Adrenal gland (tissue), 5 donors: ENCODE measurements at regions not wholly inside any gene's neighbourhood (a gene's known extent, or its start where the extent isn't known, plus 50 kb on each side); places are given as distances from the start of the nearest gene placed in this dataset.

ENCODE experiments used
- CTCF ChIP-seq, 6 experiments: fragments of 450-650 bp in 4 of 6; fragments of 200-600 bp in 2 of 6; sonication (generic) in 1 of 6; IDR thresholded peaks; 1 replicate in 5 of 6; 2 replicates in 1 of 6; pipeline versions ENCODE4 v1.5.1 to v1.8.0; 2016 to 2021; ENCODE audit warnings: antibody characterized with exemption in 6 of 6, mild to moderate bottlenecking in 2 of 6, moderate library complexity in 1 of 6
- POLR2A ChIP-seq, 2 donors: fragments of 450-650 bp; IDR thresholded peaks; one replicate each; pipeline ENCODE4 v1.6.1; 2017; ENCODE audit warnings: antibody characterized with exemption in 2 of 2, mild to moderate bottlenecking in 2 of 2, moderate library complexity in 1 of 2
- donor health status: DM: no; HTN: no; CAD: no.

GRCh38 chr5:116806836-116807235, 232.2 kb upstream of the SEMA6A start:
- TF ChIP-seq CTCF (IDR thresholded peaks at IDR 0.05) (no peak), POLR2A (IDR thresholded peaks at IDR 0.05) (no peak)
